HL-60/S4 treated with phorbol 12-myristate 13-acetate at 8.2 ng/mL for 4 days and 3 days (cell line): ENCODE measurements at regions not wholly inside any gene's neighbourhood (a gene's known extent, or its start where the extent isn't known, plus 50 kb on each side); places are given as distances from the start of the nearest gene placed in this dataset.
"Not testable (repeated sequence)": the region's sequence is repeated elsewhere in the genome, so short reads cannot be mapped to it uniquely, and the experiment has no call there.

Source experiments
- in situ Hi-C: fragments of 300-500 bp; cut with MboI; formaldehyde crosslinking; loops from 2 replicates; pipeline ENCODE4 v1.15.0; 2022; ENCODE audit warnings: low sequenced_read_pairs

DNA sequence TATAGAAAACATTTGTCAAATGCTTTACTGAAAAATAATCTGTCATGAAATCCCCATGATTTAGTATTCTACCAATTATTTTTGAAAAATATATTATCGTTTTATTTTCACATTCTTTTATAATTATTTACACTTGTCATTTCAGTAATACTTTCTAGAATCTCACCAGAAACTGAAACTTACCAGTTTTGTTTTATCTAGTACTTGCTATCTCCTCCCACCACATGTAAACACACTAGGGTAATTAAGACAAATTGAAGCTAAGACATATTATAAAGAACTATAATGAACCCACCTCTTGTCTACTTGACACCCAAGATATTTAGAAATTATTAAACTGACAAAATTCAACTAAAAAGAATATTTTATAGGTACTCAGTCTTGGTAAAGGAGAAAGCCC is 51.5 kb upstream of the GRM3 start:
- in situ Hi-C loops, result no loop called here

DNA sequence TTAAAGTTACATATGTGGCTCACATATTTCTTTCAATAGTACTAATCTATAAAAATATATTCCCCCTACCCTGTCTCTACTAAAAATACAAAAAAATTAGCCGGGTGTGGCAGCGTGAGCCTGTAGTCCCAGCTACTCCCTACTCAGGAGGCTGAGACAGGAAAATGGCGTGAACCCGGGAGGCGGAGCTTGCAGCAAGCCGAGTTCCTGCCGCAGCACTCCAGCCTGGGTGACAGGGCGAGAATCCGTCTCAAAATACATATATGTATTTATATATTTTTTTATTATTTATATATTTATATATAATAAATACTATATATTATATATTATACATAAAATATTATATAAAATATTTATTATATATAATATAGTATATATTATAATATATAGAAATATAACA is 69.7 kb upstream of the GRM3 start:
- in situ Hi-C loops, result no loop called here

DNA sequence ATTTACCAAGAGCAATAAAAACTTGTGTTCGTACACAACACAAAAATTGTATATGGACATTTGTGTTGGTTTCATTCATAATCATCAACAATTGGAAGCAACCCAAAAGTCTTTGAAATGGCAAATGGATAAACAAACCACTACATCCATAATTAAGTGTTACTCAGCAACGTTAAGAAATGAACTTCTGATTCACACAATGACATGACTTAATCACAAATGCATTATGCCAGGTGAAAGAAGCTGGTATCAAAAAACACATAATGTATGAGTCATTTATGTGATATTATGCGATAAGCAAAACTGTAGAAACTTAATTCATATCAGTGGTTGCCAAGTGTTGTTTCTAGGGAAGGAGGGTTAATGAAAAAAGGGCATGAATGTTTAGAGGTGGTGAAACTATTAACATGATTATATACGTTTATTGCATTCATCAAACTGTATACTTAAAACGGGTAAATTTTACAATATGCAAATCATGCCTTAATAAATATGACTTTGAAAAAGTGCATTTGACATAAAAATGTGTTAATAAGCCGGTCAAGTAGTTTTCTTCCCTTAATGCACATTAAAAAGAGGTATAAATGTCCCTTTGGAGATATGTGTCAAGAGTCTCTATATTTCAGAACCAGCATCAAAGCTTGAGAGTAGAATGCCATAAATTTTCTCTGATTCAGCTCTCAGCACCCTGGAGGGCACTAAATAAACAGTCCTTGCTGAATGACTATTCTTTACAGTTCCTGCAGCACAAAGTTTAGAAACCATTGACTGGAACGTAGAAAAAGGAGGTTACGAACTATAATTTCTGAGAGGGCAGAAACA is 84.8 kb upstream of the GRM3 start:
- in situ Hi-C loops, result no loop called here

GRCh38 chr7:86534641-86535040 is 109.1 kb upstream of the GRM3 start:
- in situ Hi-C loops, result no loop called here

DNA sequence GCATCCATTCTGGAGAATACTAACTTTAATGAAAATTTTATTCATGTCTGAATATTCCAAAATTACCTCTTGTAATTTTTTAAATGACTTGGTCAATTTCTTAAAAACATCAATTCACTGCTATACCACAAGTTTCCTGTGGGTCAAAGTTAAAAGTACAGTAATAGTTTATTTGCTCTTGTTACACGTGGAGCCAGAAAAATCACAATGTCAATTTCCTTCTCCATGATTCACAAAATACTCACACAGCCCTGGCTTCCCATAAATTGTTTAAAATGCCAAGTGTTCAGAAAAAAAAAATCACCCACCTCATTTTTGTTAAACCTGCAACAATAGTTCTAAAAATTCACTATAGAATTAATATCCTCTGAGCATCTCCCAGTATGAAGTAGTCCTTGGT is 139.5 kb upstream of the GRM3 start:
- in situ Hi-C loops, result no loop called here

GRCh38 chr7:86499986-86500385 is 143.7 kb upstream of the GRM3 start:
- in situ Hi-C loops, result no loop called here

GRCh38 chr7:86485827-86486226 is 157.9 kb upstream of the GRM3 start:
- in situ Hi-C loops, result no loop called here

GRCh38 chr7:86479144-86479543 is 164.6 kb upstream of the GRM3 start:
- in situ Hi-C loops, result no loop called here

GRCh38 chr7:86477343-86477935 is 166.3 kb upstream of the GRM3 start:
- in situ Hi-C loops, result no loop called here

DNA sequence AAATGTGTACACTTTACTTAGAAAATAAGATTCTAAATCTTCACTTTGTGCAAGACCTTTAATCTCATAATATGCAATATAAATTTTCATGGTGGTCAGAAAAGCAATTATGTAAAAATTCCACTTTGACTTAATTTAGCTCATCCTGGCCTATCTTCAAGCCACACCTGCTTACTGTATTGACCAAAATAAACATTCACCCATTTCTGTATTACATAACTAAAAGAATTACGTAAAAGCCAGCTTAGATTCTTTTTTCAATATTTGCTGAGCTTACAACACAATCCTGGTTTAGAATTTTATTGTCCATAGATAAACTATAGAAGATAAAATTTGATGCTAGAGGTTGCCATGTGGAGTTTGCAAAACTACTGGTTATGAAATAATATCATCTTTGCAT is 172.9 kb upstream of the GRM3 start:
- in situ Hi-C loops, result no loop called here

- in situ Hi-C loops, result no loop called here
Observed at GRCh38 chr7:86469680-86470295, 173.9 kb upstream of the GRM3 start.

DNA sequence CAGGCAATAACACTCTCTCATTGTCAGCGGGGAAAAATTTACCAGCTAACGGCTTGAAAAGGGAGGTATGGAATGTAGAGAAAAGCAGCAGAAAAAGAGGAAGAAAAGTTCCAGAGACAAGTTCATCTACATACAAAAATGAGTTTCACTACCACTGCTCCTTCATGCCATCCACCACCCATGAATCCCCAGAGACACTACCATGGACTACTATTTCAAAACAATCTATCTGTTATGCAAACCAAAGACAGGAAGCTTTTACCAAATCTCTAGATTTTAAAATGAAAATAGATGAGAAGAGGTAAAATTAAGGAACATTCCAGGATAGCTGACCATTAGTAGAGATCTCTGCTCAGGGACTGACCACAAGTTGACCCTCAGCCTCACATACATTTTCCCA is 189.0 kb upstream of the GRM3 start:
- in situ Hi-C loops, result no loop called here

DNA sequence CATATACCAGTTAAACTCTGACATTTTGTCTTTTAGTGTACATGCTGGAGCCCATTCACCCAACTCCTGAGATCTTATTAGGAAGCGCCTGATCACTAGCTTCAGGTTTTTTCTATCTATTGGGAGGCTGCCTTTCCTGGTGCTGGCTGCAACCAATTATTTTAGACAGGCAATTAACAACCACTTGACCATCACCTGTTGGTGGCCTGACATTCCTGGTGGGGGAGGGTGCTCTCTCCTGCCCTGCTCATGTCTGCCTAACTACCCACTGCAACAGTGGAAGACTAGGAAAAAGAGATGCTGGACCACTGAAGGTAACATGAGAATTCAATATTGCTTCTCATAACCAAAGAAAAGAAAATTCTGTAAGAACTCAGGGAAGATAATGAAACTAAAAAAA is 190.3 kb upstream of the GRM3 start:
- in situ Hi-C loops, result no loop called here

GRCh38 chr7:86448856-86449255 is 194.9 kb upstream of the GRM3 start:
- in situ Hi-C loops, result no loop called here

GRCh38 chr7:86445285-86445684 is 198.4 kb upstream of the GRM3 start:
- in situ Hi-C loops, result no loop called here

DNA sequence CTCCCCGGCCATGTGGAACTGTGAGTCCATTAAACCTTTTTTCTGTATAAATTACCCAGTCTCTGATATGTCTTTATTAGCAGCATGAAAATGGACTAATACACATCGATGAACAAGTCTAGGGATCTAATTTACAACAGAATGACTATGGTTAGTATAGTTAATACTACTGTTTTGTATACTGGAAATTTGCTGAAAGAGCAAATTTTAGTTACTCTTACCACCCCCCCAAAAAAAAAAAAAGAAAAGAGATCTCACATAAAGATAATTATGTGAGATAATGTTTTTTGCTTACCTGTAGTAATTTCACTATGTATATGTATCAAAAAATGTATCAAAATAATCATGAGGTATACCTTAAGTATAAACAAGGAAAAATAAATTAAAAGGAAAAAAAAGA is 199.5 kb upstream of the GRM3 start:
- in situ Hi-C loops, result no loop called here

DNA sequence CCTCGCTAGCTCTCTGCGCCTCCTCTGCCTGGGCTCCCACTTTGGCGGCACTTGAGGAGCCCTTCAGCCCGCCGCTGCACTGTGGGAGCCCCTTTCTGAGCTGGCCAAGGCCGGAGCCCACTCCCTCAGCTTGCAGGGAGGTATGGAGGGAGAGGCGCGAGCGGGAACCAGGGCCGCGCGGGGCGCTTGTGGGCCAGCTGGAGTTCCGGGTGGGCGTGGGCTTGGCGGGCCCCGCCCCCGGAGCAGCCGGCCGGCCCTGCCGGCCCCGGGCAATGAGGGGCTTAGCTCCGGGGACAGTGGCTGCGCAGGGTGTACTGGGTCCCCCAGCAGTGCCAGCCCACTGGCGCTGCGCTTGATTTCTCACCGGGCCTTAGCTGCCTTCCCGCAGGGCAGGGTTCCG is 203.3 kb upstream of the GRM3 start:
- in situ Hi-C loops, result not testable (repeated sequence)

DNA sequence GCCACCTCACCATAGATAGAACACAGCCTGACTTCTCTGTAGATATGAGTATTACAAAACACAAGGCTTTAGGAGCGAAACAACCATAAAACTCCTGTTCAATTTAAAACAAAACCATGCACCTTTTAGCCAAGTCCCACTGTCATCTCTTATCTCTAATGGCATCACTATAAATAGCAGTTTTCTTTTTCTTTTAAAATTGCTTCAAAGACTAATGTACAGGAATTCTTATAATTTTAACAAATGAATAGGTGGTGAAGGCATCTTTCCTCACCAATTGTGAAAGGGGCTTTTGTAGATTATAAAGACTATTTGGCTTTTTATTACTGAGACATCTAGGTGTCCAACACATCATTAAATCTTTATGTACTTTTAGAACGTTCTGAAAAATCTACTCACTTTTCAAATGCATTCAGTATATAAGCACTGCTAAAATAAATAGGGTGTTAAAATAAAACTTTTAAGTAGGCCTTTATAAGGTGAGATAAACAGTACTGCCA is 205.7 kb upstream of the GRM3 start:
- in situ Hi-C loops, result no loop called here

DNA sequence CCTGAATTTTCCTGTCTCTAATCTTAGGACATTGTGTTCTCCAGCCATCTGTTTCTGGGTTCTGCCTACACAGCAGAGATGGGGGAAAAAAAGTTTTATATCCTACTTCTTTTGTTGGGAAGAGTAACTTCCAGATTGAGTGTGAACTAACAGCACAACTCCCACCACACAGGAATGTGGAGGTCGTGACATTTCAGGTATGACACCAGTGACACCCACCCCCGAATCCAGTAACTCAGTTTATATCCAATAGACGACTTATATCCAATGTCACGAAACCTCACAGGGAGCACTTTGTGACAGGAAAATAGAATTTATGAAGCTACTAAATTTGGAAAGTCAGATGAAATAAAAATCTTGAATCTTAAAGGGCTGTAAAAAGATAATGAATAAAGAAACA is 211.9 kb upstream of the GRM3 start:
- in situ Hi-C loops, result no loop called here

GRCh38 chr7:86411814-86412213 is 231.9 kb upstream of the GRM3 start:
- in situ Hi-C loops, result no loop called here

- in situ Hi-C loops, result no loop called here
Observed at GRCh38 chr7:86407291-86407690, 236.4 kb upstream of the GRM3 start.

DNA sequence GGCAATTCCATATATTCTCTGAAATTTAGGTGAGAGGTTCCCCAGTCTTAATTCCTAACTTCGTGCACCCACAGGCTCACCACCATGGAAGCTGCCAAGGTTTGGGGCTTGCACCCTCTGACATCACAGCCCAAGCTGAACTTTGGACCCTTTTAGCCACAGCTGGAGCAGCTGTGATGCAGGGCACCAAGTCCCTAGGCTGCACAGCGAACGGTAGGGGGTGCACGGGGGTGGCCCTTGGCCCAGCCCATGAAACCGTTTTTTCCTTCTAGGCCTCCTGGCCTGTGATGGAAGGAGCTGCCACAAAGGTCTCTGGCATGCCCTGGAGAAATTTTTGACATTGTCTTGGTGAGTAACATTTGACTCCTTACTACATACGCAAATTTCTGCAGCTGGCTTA is 251.9 kb upstream of the GRM3 start:
- in situ Hi-C loops, result no loop called here
